ENCODE measurements at regions not wholly inside any gene's neighbourhood (a gene's known extent, or its start where the extent isn't known, plus 50 kb on each side); places are given as distances from the start of the nearest gene placed in this dataset.

DNA sequence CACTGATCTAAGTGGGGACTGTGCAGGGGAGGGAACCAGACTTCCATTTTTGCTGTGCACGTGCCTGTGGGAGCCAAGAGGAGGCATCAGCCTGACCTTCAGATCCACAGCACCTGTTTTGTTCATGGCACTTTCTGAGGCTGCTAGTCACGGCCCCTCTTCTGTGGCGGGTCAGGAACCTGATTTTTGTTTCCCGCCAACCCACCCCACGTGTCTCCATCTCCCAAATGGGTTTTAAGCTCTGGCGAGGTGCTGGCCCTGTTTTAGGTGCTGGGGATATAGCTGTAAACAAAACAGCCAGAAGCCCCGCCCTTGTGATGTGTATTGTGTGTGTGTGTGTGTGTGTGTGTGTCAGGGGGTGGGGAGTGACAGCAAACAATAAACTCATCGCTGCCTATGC, 60.4 kb upstream of the GRPEL1 start:
- TF ChIP-seq ZNF543 (CRISPR knock-in tag; IDR thresholded peaks at IDR 0.05): no peak
- no peak for TF ChIP-seq CAMTA2 (CRISPR knock-in tag; IDR thresholded peaks at IDR 0.05; ENCODE audit: borderline replicate concordance)
- TF ChIP-seq SALL1 (CRISPR knock-in tag; IDR thresholded peaks at IDR 0.05): no peak
- TF ChIP-seq, protein P1, sequence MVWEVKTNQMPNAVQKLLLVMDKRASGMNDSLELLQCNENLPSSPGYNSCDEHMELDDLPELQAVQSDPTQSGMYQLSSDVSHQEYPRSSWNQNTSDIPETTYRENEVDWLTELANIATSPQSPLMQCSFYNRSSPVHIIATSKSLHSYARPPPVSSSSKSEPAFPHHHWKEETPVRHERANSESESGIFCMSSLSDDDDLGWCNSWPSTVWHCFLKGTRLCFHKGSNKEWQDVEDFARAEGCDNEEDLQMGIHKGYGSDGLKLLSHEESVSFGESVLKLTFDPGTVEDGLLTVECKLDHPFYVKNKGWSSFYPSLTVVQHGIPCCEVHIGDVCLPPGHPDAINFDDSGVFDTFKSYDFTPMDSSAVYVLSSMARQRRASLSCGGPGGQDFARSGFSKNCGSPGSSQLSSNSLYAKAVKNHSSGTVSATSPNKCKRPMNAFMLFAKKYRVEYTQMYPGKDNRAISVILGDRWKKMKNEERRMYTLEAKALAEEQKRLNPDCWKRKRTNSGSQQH (CRISPR knock-in tag; IDR thresholded peaks at IDR 0.05; ENCODE audit: low read depth): no peak
- TF ChIP-seq MXI1 (IDR thresholded peaks at IDR 0.05; ENCODE audit: borderline replicate concordance, low read depth, low read length): no peak
- TF ChIP-seq SUZ12 (IDR thresholded peaks at IDR 0.05; ENCODE audit: low read depth, low read length): no peak

All from HepG2 (cell line).